IMR-90 (cell line): ENCODE measurements at regions not wholly inside any gene's neighbourhood (a gene's known extent, or its start where the extent isn't known, plus 50 kb on each side); places are given as distances from the start of the nearest gene placed in this dataset.

ENCODE experiments used
- ATAC-seq: fragments of 200-7000 bp; cut with Tn5 transposase; 2 replicates; pipeline ENCODE4 v1.9.1; 2020; ENCODE audit warnings: low read depth, mild to moderate bottlenecking, moderate library complexity
- BruUV-seq: library from RNA; stranded (reverse); fragments of 400-500 nt; replicated peaks from 2 replicates; lab custom pipeline; 2021; lab: Mats Ljungman, UMichigan
- CTCF ChIA-PET: fragments of 300-600 bp; formaldehyde crosslinking; extraction: SDS; loops from one replicate; lab custom pipeline; 2021; ENCODE audit warnings: antibody characterized with exemption; lab: Yijun Ruan, JAX
- POLR2A ChIA-PET: fragments of 300-600 bp; sonication (Branson Sonifier 250); formaldehyde crosslinking; loops from one replicate; lab custom pipeline; 2022; ENCODE audit warnings: antibody characterized with exemption; ENCODE audit not compliant: unreplicated experiment; lab: Charles Lee
- DNase-seq: peaks from one replicate; pipeline ENCODE4 v3.0.0; 2013
- H2AFZ ChIP-seq: replicated peaks from 2 replicates; pipeline ENCODE3; 2013; ENCODE audit warnings: low read length, mild to moderate bottlenecking; ENCODE audit not compliant: poor library complexity
- H2AK5ac ChIP-seq: 2 replicates; pipeline ENCODE4 v1.6.1; 2013; ENCODE audit warnings: low read depth, low read length, inconsistent platforms
- H2AK9ac ChIP-seq: replicated peaks from 2 replicates; pipeline ENCODE3; 2013; ENCODE audit warnings: mild to moderate bottlenecking, low read depth, low read length, moderate library complexity; ENCODE audit not compliant: poor library complexity
- H2BK120ac ChIP-seq: 2 replicates; pipeline ENCODE4 v1.6.1; 2013; ENCODE audit warnings: low read depth, low read length, inconsistent platforms
- H2BK15ac ChIP-seq: 3 replicates; pipeline ENCODE4 v1.6.1; 2013; ENCODE audit warnings: low read depth, low read length, inconsistent platforms
- H2BK20ac ChIP-seq: 2 replicates; pipeline ENCODE4 v1.6.1; 2013; ENCODE audit warnings: low read depth, mild to moderate bottlenecking, inconsistent platforms, low read length, moderate library complexity
- H2BK5ac ChIP-seq: 2 replicates; pipeline ENCODE4 v1.6.1; 2013; ENCODE audit warnings: mild to moderate bottlenecking, low read depth, low read length, inconsistent platforms; ENCODE audit not compliant: poor library complexity, severe bottlenecking
- H3K14ac ChIP-seq: replicated peaks from 2 replicates; pipeline ENCODE4 v1.6.1; 2013; ENCODE audit warnings: low read depth, low read length, inconsistent platforms
- H3K18ac ChIP-seq: 2 replicates; pipeline ENCODE4 v1.6.1; 2013; ENCODE audit warnings: low read depth, low read length, control low read depth
- H3K23ac ChIP-seq: 2 replicates; pipeline ENCODE4 v1.6.1; 2013; ENCODE audit warnings: low read depth, low read length, inconsistent platforms
- H3K27ac ChIP-seq: 2 replicates; pipeline ENCODE4 v1.5.1; 2013; ENCODE audit warnings: mild to moderate bottlenecking, control low read depth, low read length; ENCODE audit not compliant: insufficient read depth
- H3K27me3 ChIP-seq: 2 replicates; pipeline ENCODE4 v1.6.1; 2013; ENCODE audit warnings: low read length; ENCODE audit not compliant: control insufficient read depth, insufficient read depth
- H3K36me3 ChIP-seq: 2 replicates; pipeline ENCODE4 v1.6.1; 2013; ENCODE audit warnings: low read length, mixed read lengths; ENCODE audit not compliant: control insufficient read depth, insufficient read depth
- H3K4ac ChIP-seq: 2 replicates; pipeline ENCODE4 v1.6.1; 2013; ENCODE audit warnings: low read depth, low read length, inconsistent platforms
- H3K4me1 ChIP-seq: 2 replicates; pipeline ENCODE4 v1.6.1; 2013; ENCODE audit warnings: low read length, mixed read lengths; ENCODE audit not compliant: control insufficient read depth, insufficient read depth
- H3K4me2 ChIP-seq: 2 replicates; pipeline ENCODE4 v1.6.1; 2013; ENCODE audit warnings: low read depth, mild to moderate bottlenecking, control low read depth, low read length, moderate library complexity
- H3K4me3 ChIP-seq: 2 replicates; pipeline ENCODE4 v1.5.1; 2013; ENCODE audit warnings: low read depth, mild to moderate bottlenecking, control low read depth, low read length, moderate library complexity; ENCODE audit not compliant: insufficient read depth
- H3K56ac ChIP-seq: 2 replicates; pipeline ENCODE4 v1.6.1; 2013; ENCODE audit warnings: low read length, inconsistent platforms; ENCODE audit not compliant: insufficient read depth; ENCODE audit errors: extremely low read depth
- H3K79me1 ChIP-seq, 2 experiments: 2 replicates each; pipeline ENCODE4 v1.6.1; 2013; ENCODE audit warnings: low read length in 2 of 2, inconsistent platforms in 1 of 2, low read depth in 1 of 2
- H3K9ac ChIP-seq: 2 replicates; pipeline ENCODE4 v1.6.1; 2013; ENCODE audit warnings: low read depth, low read length, control low read depth
- H3K9me1 ChIP-seq: 2 replicates; pipeline ENCODE4 v1.6.1; 2013; ENCODE audit warnings: low read length, inconsistent platforms; ENCODE audit not compliant: insufficient read depth
- H3K9me3 ChIP-seq: 2 replicates; pipeline ENCODE4 v1.6.1; 2013; ENCODE audit warnings: low read length; ENCODE audit not compliant: control insufficient read depth, insufficient read depth
- H4K20me1 ChIP-seq: 2 replicates; pipeline ENCODE4 v1.6.1; 2013; ENCODE audit warnings: low read length, inconsistent platforms; ENCODE audit not compliant: insufficient read depth
- H4K5ac ChIP-seq: 2 replicates; pipeline ENCODE4 v1.6.1; 2013; ENCODE audit warnings: mild to moderate bottlenecking, low read depth, low read length, control low read depth
- H4K8ac ChIP-seq, 2 experiments: 2 replicates each; pipeline ENCODE4 v1.6.1; 2013; ENCODE audit warnings: low read depth in 2 of 2, low read length in 2 of 2, control low read depth in 1 of 2, inconsistent platforms in 1 of 2
- H4K91ac ChIP-seq: 2 replicates; pipeline ENCODE4 v1.6.1; 2013; ENCODE audit warnings: low read depth, low read length, inconsistent platforms; ENCODE audit not compliant: insufficient read depth
- BHLHE40 ChIP-seq: fragments of 150-350 bp; IDR thresholded peaks from 2 replicates; pipeline ENCODE4 v1.6.1; 2016; ENCODE audit warnings: mild to moderate bottlenecking, low read depth, low read length
- MAZ ChIP-seq: IDR thresholded peaks from 2 replicates; pipeline ENCODE4 v1.6.1; 2012; ENCODE audit warnings: low read depth, mild to moderate bottlenecking, low read length, improper control_type of control experiment, moderate library complexity, borderline replicate concordance
- MXI1 ChIP-seq: IDR thresholded peaks from 2 replicates; pipeline ENCODE4 v1.6.1; 2012; ENCODE audit warnings: low read depth, mild to moderate bottlenecking, low read length, moderate library complexity, borderline replicate concordance
- SMC3 ChIP-seq: fragments of 150-350 bp; IDR thresholded peaks from 2 replicates; pipeline ENCODE4 v1.6.1; 2016; ENCODE audit warnings: low read depth, mild to moderate bottlenecking, antibody characterized with exemption, low read length, moderate library complexity
- dilution Hi-C: fragments of 300-500 bp; cut with HindIII; formaldehyde crosslinking; loops from one replicate; pipeline ENCODE4 v1.14.3; 2018; ENCODE audit warnings: low sequenced_read_pairs; ENCODE audit not compliant: unreplicated experiment
- in situ Hi-C: fragments of 300-500 bp; cut with MboI; formaldehyde crosslinking; loops from 3 replicates; pipeline ENCODE4 v1.14.3; 2019; ENCODE audit warnings: low sequenced_read_pairs, inconsistent platforms, mixed read lengths
- intact Hi-C: fragments of 100-400 bp; cut with micrococcal nuclease; formaldehyde crosslinking; loops from 2 replicates; pipeline ENCODE4 v1.10.0; 2022

GRCh38 chr3:26273196-26273595, 349.4 kb upstream of the LRRC3B start:
- H3K4me3 ChIP-seq, result no peak overlapping the region
- BruUV-seq, result no TSS peak
- in situ Hi-C loops, result no loop called here
- no peak overlapping the region for H3K4ac ChIP-seq
- no peak overlapping the region for H4K91ac ChIP-seq
- H2BK15ac ChIP-seq, result no peak overlapping the region
- no peak overlapping the region for H3K18ac ChIP-seq
- no peaks in the 10 kb centered on the region for H4K20me1 ChIP-seq
- no peak overlapping the region for H2BK120ac ChIP-seq
- CTCF ChIA-PET, result no interaction called here
- H2AFZ ChIP-seq, result no peak overlapping the region
- no peak overlapping the region for H2AK5ac ChIP-seq
- POLR2A ChIA-PET, result no interaction called here
- no peak overlapping the region for H4K8ac ChIP-seq
- no peak for ATAC-seq
- no peak overlapping the region for H3K9ac ChIP-seq
- no peak for TF ChIP-seq SMC3
- no peak for TF ChIP-seq BHLHE40
- TF ChIP-seq MAZ, result no peak
- TF ChIP-seq MXI1, result no peak
- H3K9me3 ChIP-seq, result peaks cover 2% of the 10 kb centered on the region; the same call in 1 of the 2 replicates
- H3K14ac ChIP-seq, result no peak overlapping the region
- H4K5ac ChIP-seq, result no peak overlapping the region
- H3K56ac ChIP-seq, result no peak overlapping the region
- no peaks in the 10 kb centered on the region for H3K79me1 ChIP-seq
- H3K4me1 ChIP-seq, result no peaks in the 10 kb centered on the region
- intact Hi-C loops, result no loop called here
- H3K4me2 ChIP-seq, result no peak overlapping the region
- no peak for DNase-seq
- no peak overlapping the region for H3K23ac ChIP-seq
- dilution Hi-C loops, result no loop called here
- no peaks in the 10 kb centered on the region for H3K9me1 ChIP-seq
- H3K27me3 ChIP-seq, result no peaks in the 10 kb centered on the region
- H3K36me3 ChIP-seq, result no peaks in the 10 kb centered on the region
- no peak overlapping the region for H2BK5ac ChIP-seq
- no peak overlapping the region for H2BK20ac ChIP-seq
- H2AK9ac ChIP-seq, result no peak overlapping the region
- H3K27ac ChIP-seq, result no peak overlapping the region
